ENCODE measurements at regions not wholly inside any gene's neighbourhood (a gene's known extent, or its start where the extent isn't known, plus 50 kb on each side); places are given as distances from the start of the nearest gene placed in this dataset.

- no peak overlapping the region for H3K4ac ChIP-seq (ENCODE audit: low read depth in 1 of 2, low read length in 2 of 2)
- H3K14ac ChIP-seq (ENCODE audit: low read length in 2 of 2): no peak overlapping the region
- no peak overlapping the region for H4K91ac ChIP-seq (ENCODE audit: low read length)
- no peak overlapping the region for H3K9ac ChIP-seq (ENCODE audit: low read length)
- H3K79me1 ChIP-seq (replicated peaks; ENCODE audit: low read length, poor library complexity, severe bottlenecking): no peaks in the 10 kb centered on the region
- no peaks in the 10 kb centered on the region for H3K9me3 ChIP-seq (ENCODE audit: control insufficient read depth, low read length)
- H2BK5ac ChIP-seq (ENCODE audit: low read depth, low read length, poor library complexity, severe bottlenecking): no peak overlapping the region
- H2BK120ac ChIP-seq (ENCODE audit: low read depth, low read length): no peak overlapping the region
- H2BK12ac ChIP-seq (ENCODE audit: low read length in 2 of 2): no peak overlapping the region
- no peak overlapping the region for H3K18ac ChIP-seq (ENCODE audit: low read depth in 1 of 2, low read length in 2 of 2)
- no peaks in the 10 kb centered on the region for H3K36me3 ChIP-seq (ENCODE audit: control insufficient read depth in 1 of 2, insufficient read depth in 2 of 2, low read depth in 1 of 2, low read length in 2 of 2)
- no peak for DNase-seq
- no peak overlapping the region for H2BK15ac ChIP-seq (ENCODE audit: low read depth, poor library complexity, severe bottlenecking)
- H4K8ac ChIP-seq (ENCODE audit: low read length): no peak overlapping the region
- no peak overlapping the region for H2AFZ ChIP-seq (ENCODE audit: low read depth, low read length)
- no peaks in the 10 kb centered on the region for H3K27me3 ChIP-seq (ENCODE audit: control insufficient read depth in 1 of 2, insufficient read depth in 1 of 2, low read length in 2 of 2)
- no peaks in the 10 kb centered on the region for H3K4me1 ChIP-seq (ENCODE audit: control insufficient read depth, insufficient read depth, low read depth, low read length)
- no peak overlapping the region for H2AK5ac ChIP-seq (ENCODE audit: low read length, severe bottlenecking)
- no peak overlapping the region for H3K23ac ChIP-seq (ENCODE audit: low read length in 2 of 2)
- H3K4me3 ChIP-seq (ENCODE audit: insufficient read depth in 1 of 2, low read depth in 1 of 2, low read length in 2 of 2): no peak overlapping the region
- no peak overlapping the region for H3K4me2 ChIP-seq (ENCODE audit: low read length, poor library complexity, severe bottlenecking)
- WGBS: 50% methylated on average over 1 of the region's 1 CpG
- no peak overlapping the region for H3K27ac ChIP-seq (ENCODE audit: low read length, poor library complexity, severe bottlenecking)
These were observed 558.2 kb upstream of the SALL3 start for GRCh38 chr18:78421392-78421791.

GRCh38 chr18:78422336-78422735 is 557.3 kb upstream of the SALL3 start:
- no peak overlapping the region for H3K4me2 ChIP-seq (ENCODE audit: low read length, poor library complexity, severe bottlenecking)
- no peaks in the 10 kb centered on the region for H3K36me3 ChIP-seq (ENCODE audit: control insufficient read depth in 1 of 2, insufficient read depth in 2 of 2, low read depth in 1 of 2, low read length in 2 of 2)
- H3K9ac ChIP-seq (ENCODE audit: low read length): no peak overlapping the region
- no peak overlapping the region for H2BK120ac ChIP-seq (ENCODE audit: low read depth, low read length)
- H3K4me3 ChIP-seq (ENCODE audit: insufficient read depth in 1 of 2, low read depth in 1 of 2, low read length in 2 of 2): no peak overlapping the region
- H2AK5ac ChIP-seq (ENCODE audit: low read length, severe bottlenecking): no peak overlapping the region
- H3K18ac ChIP-seq (ENCODE audit: low read depth in 1 of 2, low read length in 2 of 2): no peak overlapping the region
- no peak overlapping the region for H3K23ac ChIP-seq (ENCODE audit: low read length in 2 of 2)
- WGBS: 56% methylated on average over 7 of the region's 7 CpGs
- no peak overlapping the region for H3K27ac ChIP-seq (ENCODE audit: low read length, poor library complexity, severe bottlenecking)
- no peaks in the 10 kb centered on the region for H3K79me1 ChIP-seq (replicated peaks; ENCODE audit: low read length, poor library complexity, severe bottlenecking)
- peaks cover 2% of the 10 kb centered on the region for H3K9me3 ChIP-seq (ENCODE audit: control insufficient read depth, low read length)
- H3K14ac ChIP-seq (ENCODE audit: low read length in 2 of 2): no peak overlapping the region
- no peaks in the 10 kb centered on the region for H3K4me1 ChIP-seq (ENCODE audit: control insufficient read depth, insufficient read depth, low read depth, low read length)
- H4K8ac ChIP-seq (ENCODE audit: low read length): no peak overlapping the region
- no peak overlapping the region for H2BK15ac ChIP-seq (ENCODE audit: low read depth, poor library complexity, severe bottlenecking)
- H4K91ac ChIP-seq (ENCODE audit: low read length): no peak overlapping the region
- H2BK5ac ChIP-seq (ENCODE audit: low read depth, low read length, poor library complexity, severe bottlenecking): no peak overlapping the region
- H3K27me3 ChIP-seq (ENCODE audit: control insufficient read depth in 1 of 2, insufficient read depth in 1 of 2, low read length in 2 of 2): no peaks in the 10 kb centered on the region
- no peak overlapping the region for H2AFZ ChIP-seq (ENCODE audit: low read depth, low read length)
- no peak for DNase-seq
- H2BK12ac ChIP-seq (ENCODE audit: low read length in 2 of 2): no peak overlapping the region
- H3K4ac ChIP-seq (ENCODE audit: low read depth in 1 of 2, low read length in 2 of 2): no peak overlapping the region

DNA sequence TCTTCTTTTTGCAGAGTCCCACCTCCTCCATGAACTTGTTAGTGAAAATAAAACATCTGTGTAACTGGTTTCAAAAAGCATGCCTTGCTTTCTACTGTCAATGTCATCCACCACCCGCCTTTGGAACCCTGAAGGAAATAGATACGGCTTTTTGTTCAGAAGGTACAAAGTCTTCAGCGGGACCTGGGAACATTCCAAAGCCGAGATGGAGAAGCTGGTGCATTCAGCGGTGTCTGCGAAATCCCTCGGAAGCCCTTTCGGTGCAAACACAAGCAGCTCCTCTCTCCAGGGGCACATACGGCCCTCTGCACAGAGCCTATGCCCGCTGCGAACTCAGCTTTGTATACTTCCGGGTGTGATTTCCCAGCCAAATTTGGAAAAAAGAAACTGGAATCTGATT is 555.8 kb upstream of the SALL3 start:
- Histone ChIP-seq H4K8ac (ENCODE audit: low read length) (no peak overlapping the region), H3K4me2 (ENCODE audit: low read length, poor library complexity, severe bottlenecking) (no peak overlapping the region), H3K18ac (ENCODE audit: low read depth in 1 of 2, low read length in 2 of 2) (no peak overlapping the region), H3K79me1 (replicated peaks; ENCODE audit: low read length, poor library complexity, severe bottlenecking) (no peaks in the 10 kb centered on the region), H2BK120ac (ENCODE audit: low read depth, low read length) (no peak overlapping the region), H3K23ac (ENCODE audit: low read length in 2 of 2) (no peak overlapping the region), H3K9me3 (ENCODE audit: control insufficient read depth, low read length) (peaks cover 2% of the 10 kb centered on the region), H3K4me3 (ENCODE audit: insufficient read depth in 1 of 2, low read depth in 1 of 2, low read length in 2 of 2) (no peak overlapping the region), H2AK5ac (ENCODE audit: low read length, severe bottlenecking) (no peak overlapping the region), H2BK5ac (ENCODE audit: low read depth, low read length, poor library complexity, severe bottlenecking) (no peak overlapping the region), H2BK15ac (ENCODE audit: low read depth, poor library complexity, severe bottlenecking) (no peak overlapping the region), H3K27ac (ENCODE audit: low read length, poor library complexity, severe bottlenecking) (no peak overlapping the region), H3K36me3 (ENCODE audit: control insufficient read depth in 1 of 2, insufficient read depth in 2 of 2, low read depth in 1 of 2, low read length in 2 of 2) (no peaks in the 10 kb centered on the region), H4K91ac (ENCODE audit: low read length) (no peak overlapping the region), H3K14ac (ENCODE audit: low read length in 2 of 2) (no peak overlapping the region), H2AFZ (ENCODE audit: low read depth, low read length) (no peak overlapping the region), H3K27me3 (ENCODE audit: control insufficient read depth in 1 of 2, insufficient read depth in 1 of 2, low read length in 2 of 2) (no peaks in the 10 kb centered on the region), H2BK12ac (ENCODE audit: low read length in 2 of 2) (no peak overlapping the region), H3K9ac (ENCODE audit: low read length) (no peak overlapping the region), H3K4me1 (ENCODE audit: control insufficient read depth, insufficient read depth, low read depth, low read length) (no peaks in the 10 kb centered on the region), H3K4ac (ENCODE audit: low read depth in 1 of 2, low read length in 2 of 2) (no peak overlapping the region)
- no peak for DNase-seq
- WGBS: 87% methylated on average over 12 of the region's 12 CpGs

- no peaks in the 10 kb centered on the region for H3K27me3 ChIP-seq (ENCODE audit: control insufficient read depth in 1 of 2, insufficient read depth in 1 of 2, low read length in 2 of 2)
- H3K9me3 ChIP-seq (ENCODE audit: control insufficient read depth, low read length): peaks cover 2% of the 10 kb centered on the region
- no peak overlapping the region for H3K14ac ChIP-seq (ENCODE audit: low read length in 2 of 2)
- no peaks in the 10 kb centered on the region for H3K4me1 ChIP-seq (ENCODE audit: control insufficient read depth, insufficient read depth, low read depth, low read length)
- no peak overlapping the region for H3K4me3 ChIP-seq (ENCODE audit: insufficient read depth in 1 of 2, low read depth in 1 of 2, low read length in 2 of 2)
- H3K4ac ChIP-seq (ENCODE audit: low read depth in 1 of 2, low read length in 2 of 2): no peak overlapping the region
- no peak for DNase-seq
- H2BK120ac ChIP-seq (ENCODE audit: low read depth, low read length): no peak overlapping the region
- no peak overlapping the region for H3K18ac ChIP-seq (ENCODE audit: low read depth in 1 of 2, low read length in 2 of 2)
- no peak overlapping the region for H3K27ac ChIP-seq (ENCODE audit: low read length, poor library complexity, severe bottlenecking)
- no peaks in the 10 kb centered on the region for H3K79me1 ChIP-seq (replicated peaks; ENCODE audit: low read length, poor library complexity, severe bottlenecking)
- WGBS: 64% methylated on average over 5 of the region's 7 CpGs
- H3K4me2 ChIP-seq (ENCODE audit: low read length, poor library complexity, severe bottlenecking): no peak overlapping the region
- H2AFZ ChIP-seq (ENCODE audit: low read depth, low read length): no peak overlapping the region
- H4K8ac ChIP-seq (ENCODE audit: low read length): no peak overlapping the region
- H2BK15ac ChIP-seq (ENCODE audit: low read depth, poor library complexity, severe bottlenecking): no peak overlapping the region
- no peak overlapping the region for H2BK12ac ChIP-seq (ENCODE audit: low read length in 2 of 2)
- no peak overlapping the region for H3K23ac ChIP-seq (ENCODE audit: low read length in 2 of 2)
- no peak overlapping the region for H2BK5ac ChIP-seq (ENCODE audit: low read depth, low read length, poor library complexity, severe bottlenecking)
- no peak overlapping the region for H3K9ac ChIP-seq (ENCODE audit: low read length)
- no peaks in the 10 kb centered on the region for H3K36me3 ChIP-seq (ENCODE audit: control insufficient read depth in 1 of 2, insufficient read depth in 2 of 2, low read depth in 1 of 2, low read length in 2 of 2)
- H2AK5ac ChIP-seq (ENCODE audit: low read length, severe bottlenecking): no peak overlapping the region
- no peak overlapping the region for H4K91ac ChIP-seq (ENCODE audit: low read length)
These were observed 555.1 kb upstream of the SALL3 start for GRCh38 chr18:78424403-78425018.

Measured in mesenchymal stem cell (in vitro differentiated cells and primary cell).